ENCODE measurements at regions not wholly inside any gene's neighbourhood (a gene's known extent, or its start where the extent isn't known, plus 50 kb on each side); places are given as distances from the start of the nearest gene placed in this dataset.

- no peak for DNase-seq (ENCODE audit: low spot score)
- in situ Hi-C loops (cut with MboI; ENCODE audit: low sequenced_read_pairs, unreplicated experiment) = no loop called here
- no peak for TF ChIP-seq CTCF (IDR thresholded peaks at IDR 0.05; ENCODE audit: borderline replicate concordance, control extremely low read depth, extremely low read depth, insufficient read depth, missing control alignments)
Measured at GRCh38 chr12:127012109-127012508, 1254.9 kb upstream of the TMEM132C start.

DNA sequence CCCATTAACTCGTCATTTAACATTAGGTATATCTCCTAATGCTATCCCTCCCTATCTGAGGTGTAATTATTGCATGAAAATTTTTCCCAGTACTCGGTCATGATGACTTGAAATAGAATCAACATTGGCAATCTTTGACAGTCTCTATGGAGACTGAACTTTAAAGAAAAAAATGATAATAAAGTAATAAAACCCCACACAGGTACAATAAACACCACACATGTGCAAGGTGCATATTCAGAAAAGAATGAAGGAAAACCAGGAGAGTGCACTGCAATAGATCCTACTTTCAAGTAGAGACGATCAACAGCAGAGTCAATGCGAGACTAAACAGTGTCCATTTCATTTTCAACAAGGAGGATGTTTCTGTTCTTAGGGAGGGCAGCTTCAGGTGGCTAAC, 1253.8 kb upstream of the TMEM132C start:
- in situ Hi-C loops (cut with MboI; ENCODE audit: low sequenced_read_pairs, unreplicated experiment) = no loop called here
- DNase-seq (ENCODE audit: low spot score) = no peak
- TF ChIP-seq CTCF (IDR thresholded peaks at IDR 0.05; ENCODE audit: borderline replicate concordance, control extremely low read depth, extremely low read depth, insufficient read depth, missing control alignments) = no peak

DNA sequence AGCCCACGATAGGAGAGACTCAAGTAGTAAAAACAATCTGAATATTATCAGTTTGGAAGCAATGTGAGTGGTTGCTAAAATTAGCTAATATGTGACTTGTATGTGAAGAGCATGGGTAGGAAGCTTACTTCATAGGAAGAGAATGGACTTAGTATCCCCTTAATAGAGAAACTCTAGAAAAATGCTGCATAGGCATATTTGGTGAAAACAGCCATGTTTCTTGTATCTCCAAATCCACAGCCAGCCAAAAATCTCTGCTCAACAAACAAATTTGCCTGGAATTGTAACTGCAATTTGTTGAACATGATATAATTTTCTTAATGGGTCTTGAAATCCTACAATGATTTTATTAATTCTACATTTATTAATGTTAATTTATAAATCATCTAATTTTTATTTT, 1252.9 kb upstream of the TMEM132C start:
- DNase-seq (ENCODE audit: low spot score) = no peak
- in situ Hi-C loops (cut with MboI; ENCODE audit: low sequenced_read_pairs, unreplicated experiment) = no loop called here

DNA sequence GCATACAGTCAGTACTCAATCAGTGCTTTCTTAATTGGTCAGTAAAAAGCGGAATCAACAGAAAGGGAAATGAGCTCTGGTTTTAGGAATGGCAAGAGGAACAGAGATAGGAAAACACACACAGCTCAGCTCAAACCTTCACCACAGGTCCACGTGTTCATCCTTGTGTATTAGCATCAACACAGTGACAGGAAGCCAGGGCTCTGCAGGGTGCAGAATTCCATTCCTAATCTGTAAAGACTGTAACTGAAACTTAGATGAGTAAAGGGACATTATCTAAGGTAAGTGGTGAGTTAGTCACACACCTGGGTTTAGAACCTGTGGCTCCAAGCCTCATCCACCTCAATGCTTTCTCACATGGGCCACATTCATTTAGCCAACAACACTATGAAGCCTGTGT, 1242.2 kb upstream of the TMEM132C start:
- DNase-seq (ENCODE audit: low spot score) = no peak
- in situ Hi-C loops (cut with MboI; ENCODE audit: low sequenced_read_pairs, unreplicated experiment) = no loop called here
- no peak for TF ChIP-seq CTCF (IDR thresholded peaks at IDR 0.05; ENCODE audit: borderline replicate concordance, control extremely low read depth, extremely low read depth, insufficient read depth, missing control alignments)

More for the DNA sequence above, 1252.9 kb upstream of the TMEM132C start:
- no peak for TF ChIP-seq CTCF (IDR thresholded peaks at IDR 0.05; ENCODE audit: borderline replicate concordance, control extremely low read depth, extremely low read depth, insufficient read depth, missing control alignments)

GRCh38 chr12:127025545-127025944, 1241.4 kb upstream of the TMEM132C start:
- in situ Hi-C loops (cut with MboI; ENCODE audit: low sequenced_read_pairs, unreplicated experiment) = no loop called here
- no peak for DNase-seq (ENCODE audit: low spot score)
- TF ChIP-seq CTCF (IDR thresholded peaks at IDR 0.05; ENCODE audit: borderline replicate concordance, control extremely low read depth, extremely low read depth, insufficient read depth, missing control alignments) = no peak

- no peak for DNase-seq (ENCODE audit: low spot score)
- no peak for TF ChIP-seq CTCF (IDR thresholded peaks at IDR 0.05; ENCODE audit: borderline replicate concordance, control extremely low read depth, extremely low read depth, insufficient read depth, missing control alignments)
- in situ Hi-C loops (cut with MboI; ENCODE audit: low sequenced_read_pairs, unreplicated experiment) = no loop called here
Measured at GRCh38 chr12:127035011-127035879, 1231.7 kb upstream of the TMEM132C start.

Data from GM13976 (cell line).